ENCODE measurements at regions not wholly inside any gene's neighbourhood (a gene's known extent, or its start where the extent isn't known, plus 50 kb on each side); places are given as distances from the start of the nearest gene placed in this dataset.

DNA sequence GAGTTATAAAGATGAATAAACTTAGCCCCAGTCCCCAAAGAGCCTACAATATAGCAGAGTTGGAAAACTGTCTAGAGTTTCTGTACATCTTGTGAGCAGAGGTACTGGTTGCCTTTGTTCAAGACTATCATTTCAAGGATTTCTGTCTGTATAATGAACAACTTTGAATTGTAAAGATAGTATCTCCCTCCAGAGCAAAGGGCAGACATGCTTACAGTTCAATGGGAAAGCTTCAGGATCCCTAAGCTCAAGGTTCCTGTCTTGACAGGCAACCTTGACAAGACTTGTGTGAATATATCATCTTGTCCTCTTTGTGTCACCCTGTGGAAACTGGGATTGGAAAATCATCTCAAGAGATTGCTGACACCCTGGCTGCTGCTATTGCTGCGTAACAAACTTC is 242.8 kb upstream of the VLDLR start:
- no peak overlapping the region for H3K27ac Mint-ChIP-seq (ENCODE audit: unreplicated experiment)
- peaks cover 18% of the 10 kb centered on the region for H3K9me3 Mint-ChIP-seq (ENCODE audit: low read depth)
- no peak overlapping the region for H3K4me3 Mint-ChIP-seq (ENCODE audit: unreplicated experiment)
- H3K4me1 Mint-ChIP-seq (ENCODE audit: low read depth): no peaks in the 10 kb centered on the region
- no peak for DNase-seq (ENCODE audit: low spot score)
- H3K27me3 Mint-ChIP-seq (ENCODE audit: low read depth): no peaks in the 10 kb centered on the region
- peaks cover 2% of the 10 kb centered on the region for H3K36me3 Mint-ChIP-seq (ENCODE audit: low read depth)
- TF ChIP-seq, protein P1, sequence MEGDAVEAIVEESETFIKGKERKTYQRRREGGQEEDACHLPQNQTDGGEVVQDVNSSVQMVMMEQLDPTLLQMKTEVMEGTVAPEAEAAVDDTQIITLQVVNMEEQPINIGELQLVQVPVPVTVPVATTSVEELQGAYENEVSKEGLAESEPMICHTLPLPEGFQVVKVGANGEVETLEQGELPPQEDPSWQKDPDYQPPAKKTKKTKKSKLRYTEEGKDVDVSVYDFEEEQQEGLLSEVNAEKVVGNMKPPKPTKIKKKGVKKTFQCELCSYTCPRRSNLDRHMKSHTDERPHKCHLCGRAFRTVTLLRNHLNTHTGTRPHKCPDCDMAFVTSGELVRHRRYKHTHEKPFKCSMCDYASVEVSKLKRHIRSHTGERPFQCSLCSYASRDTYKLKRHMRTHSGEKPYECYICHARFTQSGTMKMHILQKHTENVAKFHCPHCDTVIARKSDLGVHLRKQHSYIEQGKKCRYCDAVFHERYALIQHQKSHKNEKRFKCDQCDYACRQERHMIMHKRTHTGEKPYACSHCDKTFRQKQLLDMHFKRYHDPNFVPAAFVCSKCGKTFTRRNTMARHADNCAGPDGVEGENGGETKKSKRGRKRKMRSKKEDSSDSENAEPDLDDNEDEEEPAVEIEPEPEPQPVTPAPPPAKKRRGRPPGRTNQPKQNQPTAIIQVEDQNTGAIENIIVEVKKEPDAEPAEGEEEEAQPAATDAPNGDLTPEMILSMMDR (IDR thresholded peaks at IDR 0.05): no peak

DNA sequence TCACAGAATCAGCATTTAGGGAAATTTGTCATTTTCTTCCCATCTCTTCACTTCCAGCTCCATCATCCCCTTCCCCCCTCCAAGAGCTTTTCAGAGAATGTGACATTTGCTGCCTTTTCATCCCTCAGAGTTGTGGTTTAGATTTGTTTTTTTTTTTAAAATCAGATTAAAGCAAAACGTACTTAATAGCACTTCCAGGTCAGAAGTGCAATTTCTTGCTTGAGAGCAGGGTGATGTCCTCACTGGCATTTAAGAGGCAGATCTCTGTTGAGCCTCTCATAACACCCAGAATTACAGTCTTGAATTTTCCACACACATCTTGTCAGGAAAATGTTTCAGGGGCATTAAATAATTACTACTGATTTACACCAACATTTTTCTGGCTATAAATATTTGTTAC is 236.8 kb upstream of the VLDLR start:
- H3K4me3 Mint-ChIP-seq (ENCODE audit: unreplicated experiment): no peak overlapping the region
- H3K27me3 Mint-ChIP-seq (ENCODE audit: low read depth): no peaks in the 10 kb centered on the region
- H3K9me3 Mint-ChIP-seq (ENCODE audit: low read depth): peaks cover 5% of the 10 kb centered on the region

DNA sequence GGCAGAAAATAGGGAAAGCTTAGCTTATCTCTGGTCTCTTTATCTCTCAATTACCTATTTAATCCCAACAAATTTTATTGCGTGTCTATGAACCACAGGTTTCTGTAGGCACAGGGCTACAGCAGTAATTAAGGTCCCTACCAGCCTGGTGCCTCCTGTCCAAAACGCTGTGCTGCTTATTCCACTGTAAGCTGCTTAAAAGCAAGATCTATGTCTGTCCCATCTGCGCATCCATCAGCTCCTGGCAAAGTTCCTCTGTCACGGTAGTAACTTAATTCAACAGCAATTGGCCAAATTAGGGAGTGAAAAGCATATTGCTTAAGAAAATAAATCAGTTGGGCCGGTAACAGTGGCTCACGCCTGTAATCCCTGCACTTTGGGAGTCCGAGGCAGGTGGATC is 235.8 kb upstream of the VLDLR start:
- no peak overlapping the region for H3K4me3 Mint-ChIP-seq (ENCODE audit: unreplicated experiment)
- TF ChIP-seq, protein P1 (IDR thresholded peaks at IDR 0.05): no peak
- H3K27ac Mint-ChIP-seq (ENCODE audit: unreplicated experiment): no peak overlapping the region
- peaks cover 5% of the 10 kb centered on the region for H3K9me3 Mint-ChIP-seq (ENCODE audit: low read depth)
- no peaks in the 10 kb centered on the region for H3K27me3 Mint-ChIP-seq (ENCODE audit: low read depth)
- H3K4me1 Mint-ChIP-seq (ENCODE audit: low read depth): peaks cover 21% of the 10 kb centered on the region
- no peak for DNase-seq (ENCODE audit: low spot score)
- peaks cover 2% of the 10 kb centered on the region for H3K36me3 Mint-ChIP-seq (ENCODE audit: low read depth)

More for the DNA sequence above, 236.8 kb upstream of the VLDLR start:
- peaks cover 15% of the 10 kb centered on the region for H3K4me1 Mint-ChIP-seq (ENCODE audit: low read depth)
- DNase-seq (ENCODE audit: low spot score): no peak
- TF ChIP-seq, protein P1 (IDR thresholded peaks at IDR 0.05): no peak
- no peak overlapping the region for H3K27ac Mint-ChIP-seq (ENCODE audit: unreplicated experiment)
- peaks cover 2% of the 10 kb centered on the region for H3K36me3 Mint-ChIP-seq (ENCODE audit: low read depth)

DNA sequence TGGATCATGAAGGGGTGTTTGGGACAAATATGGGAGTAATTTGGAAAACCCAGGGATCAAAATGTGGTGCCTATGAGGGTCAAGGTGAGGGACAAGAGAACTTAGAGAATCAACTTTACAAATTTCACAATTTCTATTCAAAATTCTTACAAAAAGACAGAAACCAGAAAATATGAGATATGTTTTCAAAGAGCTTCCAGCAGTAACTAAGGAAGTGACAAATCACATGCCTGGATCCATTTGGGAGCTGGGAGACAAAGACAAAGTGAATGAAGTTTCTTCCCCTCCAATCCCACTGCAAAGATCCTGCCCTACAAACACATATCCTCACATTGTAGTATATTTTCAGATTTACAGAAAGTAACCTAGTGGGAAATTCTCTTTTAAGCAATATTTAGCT is 235.0 kb upstream of the VLDLR start:
- H3K4me1 Mint-ChIP-seq (ENCODE audit: low read depth): peaks cover 21% of the 10 kb centered on the region
- TF ChIP-seq, protein P1 (IDR thresholded peaks at IDR 0.05): no peak

DNA sequence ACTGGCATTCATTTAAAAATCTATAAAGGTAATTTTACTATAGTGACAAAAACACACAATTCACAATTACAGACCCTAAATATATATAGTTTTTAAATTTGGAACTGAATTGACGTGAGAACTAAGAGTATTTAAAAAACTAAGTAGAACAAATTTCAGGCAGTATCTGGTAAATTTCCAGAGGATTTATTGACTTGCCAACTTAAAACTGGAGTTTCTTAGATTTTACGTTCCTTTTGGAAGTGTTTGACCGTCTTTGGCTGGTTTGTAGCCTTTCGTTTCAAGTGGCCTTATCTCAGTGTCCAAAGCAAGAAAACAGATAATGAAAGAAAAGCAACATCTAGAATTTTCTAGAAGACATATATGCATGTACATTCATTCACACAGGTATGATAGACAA is 234.4 kb upstream of the VLDLR start:
- Mint-ChIP-seq H3K4me1 (ENCODE audit: low read depth) (peaks cover 25% of the 10 kb centered on the region), H3K27me3 (ENCODE audit: low read depth) (no peaks in the 10 kb centered on the region), H3K9me3 (ENCODE audit: low read depth) (peaks cover 5% of the 10 kb centered on the region), H3K27ac (ENCODE audit: unreplicated experiment) (no peak overlapping the region), H3K4me3 (ENCODE audit: unreplicated experiment) (no peak overlapping the region), H3K36me3 (ENCODE audit: low read depth) (peaks cover 2% of the 10 kb centered on the region)
- DNase-seq (ENCODE audit: low spot score): no peak
- TF ChIP-seq, protein P1 (IDR thresholded peaks at IDR 0.05): no peak

More for the DNA sequence above, 235.0 kb upstream of the VLDLR start:
- H3K27ac Mint-ChIP-seq (ENCODE audit: unreplicated experiment): no peak overlapping the region
- H3K4me3 Mint-ChIP-seq (ENCODE audit: unreplicated experiment): no peak overlapping the region
- H3K9me3 Mint-ChIP-seq (ENCODE audit: low read depth): peaks cover 5% of the 10 kb centered on the region
- peaks cover 2% of the 10 kb centered on the region for H3K36me3 Mint-ChIP-seq (ENCODE audit: low read depth)
- DNase-seq (ENCODE audit: low spot score): no peak
- no peaks in the 10 kb centered on the region for H3K27me3 Mint-ChIP-seq (ENCODE audit: low read depth)

Measured in chondrocyte (in vitro differentiated cells).